HT1080 (cell line): ENCODE measurements at regions not wholly inside any gene's neighbourhood (a gene's known extent, or its start where the extent isn't known, plus 50 kb on each side); places are given as distances from the start of the nearest gene placed in this dataset.
"Not testable (repeated sequence)": the region's sequence is repeated elsewhere in the genome, so short reads cannot be mapped to it uniquely, and the experiment has no call there.

ENCODE experiments used
- DNase-seq: peaks from one replicate; pipeline ENCODE4 v3.0.0-alpha.2; 2015; ENCODE audit warnings: low read depth

DNA sequence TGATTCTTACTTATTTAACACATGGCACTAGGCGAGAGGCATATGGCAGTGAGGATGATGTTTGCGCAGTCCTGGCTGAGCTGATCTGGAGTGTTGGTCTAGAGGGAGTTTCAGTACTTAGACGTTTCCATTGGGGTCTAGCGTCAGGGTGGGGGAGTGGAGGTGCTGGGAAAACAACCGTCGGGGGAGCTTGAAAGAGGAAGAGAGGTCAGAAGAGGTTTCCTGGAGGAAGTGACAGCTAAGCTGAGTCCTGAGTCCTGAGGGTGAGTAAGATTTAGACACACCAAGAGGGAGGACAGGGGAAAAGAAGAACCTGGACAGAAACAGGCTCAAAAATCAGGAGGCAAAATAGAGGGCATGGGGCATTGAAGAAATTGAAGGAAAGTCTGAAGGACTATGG, 81.4 kb downstream of the ALOX5AP start:
- peak; percentile 71 for DNase-seq

- DNase-seq: peak; percentile 80
These were observed 83.1 kb downstream of the ALOX5AP start for GRCh38 chr13:30818323-30818960.

- no peak for DNase-seq
These were observed 84.0 kb downstream of the ALOX5AP start for GRCh38 chr13:30819136-30819888.

DNA sequence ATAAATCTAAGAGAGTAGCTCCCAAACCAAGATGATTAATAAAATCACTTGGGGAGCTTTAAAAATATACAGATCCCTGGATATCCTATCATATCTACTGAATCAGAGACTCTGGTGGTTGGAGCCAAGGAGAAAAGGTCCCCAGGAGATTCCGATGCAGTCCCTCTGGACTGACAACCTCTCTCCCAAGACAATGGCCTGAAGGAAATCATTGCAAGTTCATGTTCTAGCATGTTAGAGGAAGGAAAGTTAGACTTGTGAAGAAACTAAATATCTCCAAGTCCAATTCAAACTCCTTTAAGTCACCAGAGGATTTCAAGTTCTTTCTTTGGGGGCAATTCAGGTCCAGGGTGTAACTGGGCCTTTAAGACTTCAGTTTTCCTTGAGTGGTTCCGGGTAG, 84.7 kb upstream of the MEDAG start:
- no peak for DNase-seq

GRCh38 chr13:30824651-30825050, 81.4 kb upstream of the MEDAG start:
- no peak for DNase-seq

DNA sequence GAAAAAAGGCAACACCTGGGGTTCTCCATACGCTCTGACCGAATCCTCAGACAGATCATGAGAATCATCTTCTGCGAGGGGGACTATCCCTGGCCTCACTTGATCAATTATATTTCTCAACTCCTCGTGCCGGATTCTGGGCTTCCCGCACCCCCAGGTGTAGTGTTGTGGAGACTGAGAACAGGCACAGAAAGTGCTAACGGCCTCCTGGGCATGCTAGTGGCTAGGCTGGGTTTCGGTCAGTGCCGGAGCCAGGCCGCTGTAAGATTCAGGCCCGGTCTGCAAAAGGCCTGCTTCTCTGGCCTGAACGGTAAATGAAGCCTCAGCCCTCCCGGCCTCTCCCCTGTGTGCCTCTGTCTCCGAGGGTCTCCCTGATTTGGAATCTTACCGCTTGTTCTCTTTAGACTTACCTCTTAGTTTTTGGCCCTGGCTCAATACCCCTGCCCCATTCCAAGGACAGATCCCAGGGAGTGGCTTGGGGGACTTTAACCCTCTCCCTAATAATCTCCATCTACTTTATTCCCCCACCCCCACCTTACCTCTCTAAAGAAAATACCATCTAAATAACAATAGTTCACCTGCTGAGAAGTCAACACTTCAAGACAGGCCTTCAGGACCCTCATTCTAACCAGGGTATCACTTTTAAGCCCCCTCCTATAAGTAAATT, 79.0 kb upstream of the MEDAG start:
- DNase-seq: no peak

DNA sequence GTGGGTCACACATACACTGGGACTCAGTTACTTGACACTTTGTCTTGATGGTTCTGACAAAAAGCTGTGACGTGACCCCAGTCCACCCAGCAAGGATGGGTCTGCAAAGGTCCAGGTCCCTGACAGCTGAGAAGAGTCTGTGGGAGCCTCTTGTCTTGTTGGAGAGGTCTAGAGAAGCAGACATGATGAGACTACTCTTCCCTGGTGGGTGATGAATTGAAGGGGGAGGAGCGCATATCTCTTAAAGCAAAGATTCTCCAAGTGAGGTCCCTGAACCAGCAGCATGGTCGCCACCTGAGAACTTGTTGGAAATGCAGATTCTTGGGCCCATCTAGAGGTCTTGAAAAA, 78.5 kb upstream of the MEDAG start:
- no peak for DNase-seq

DNA sequence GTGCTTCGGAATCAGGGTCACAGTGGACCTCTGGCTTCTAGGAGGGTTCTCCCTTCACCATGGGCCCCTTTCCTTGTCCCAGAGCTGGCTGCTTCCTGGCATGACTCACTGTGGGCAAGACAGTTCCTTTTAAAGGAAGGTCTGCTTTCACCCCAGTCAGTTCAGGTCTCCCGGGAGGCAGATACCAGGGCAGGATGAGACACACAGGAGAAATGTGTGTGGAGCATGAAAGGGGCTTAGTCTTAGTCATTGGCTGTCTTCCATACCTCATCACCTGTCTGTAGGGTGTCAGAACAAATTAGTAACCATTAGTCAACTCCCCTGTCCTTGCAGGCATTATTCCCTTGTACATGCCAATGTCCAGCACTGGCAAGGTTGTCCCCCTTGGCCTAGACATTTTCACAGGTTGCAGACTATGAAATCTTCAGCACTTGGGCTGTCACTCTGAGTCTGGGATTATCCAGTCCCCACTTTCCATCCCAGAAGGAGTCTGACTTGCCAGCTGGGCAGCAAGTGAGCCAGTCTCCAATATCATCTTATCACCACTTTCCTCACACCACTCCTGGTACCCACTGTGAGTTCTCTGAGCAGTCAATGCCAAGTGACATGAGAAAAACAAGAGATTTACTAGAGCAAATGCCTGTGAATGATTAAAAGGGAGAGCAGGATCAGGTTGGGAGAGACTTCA, 76.8 kb upstream of the MEDAG start:
- DNase-seq: peak; percentile 98

DNA sequence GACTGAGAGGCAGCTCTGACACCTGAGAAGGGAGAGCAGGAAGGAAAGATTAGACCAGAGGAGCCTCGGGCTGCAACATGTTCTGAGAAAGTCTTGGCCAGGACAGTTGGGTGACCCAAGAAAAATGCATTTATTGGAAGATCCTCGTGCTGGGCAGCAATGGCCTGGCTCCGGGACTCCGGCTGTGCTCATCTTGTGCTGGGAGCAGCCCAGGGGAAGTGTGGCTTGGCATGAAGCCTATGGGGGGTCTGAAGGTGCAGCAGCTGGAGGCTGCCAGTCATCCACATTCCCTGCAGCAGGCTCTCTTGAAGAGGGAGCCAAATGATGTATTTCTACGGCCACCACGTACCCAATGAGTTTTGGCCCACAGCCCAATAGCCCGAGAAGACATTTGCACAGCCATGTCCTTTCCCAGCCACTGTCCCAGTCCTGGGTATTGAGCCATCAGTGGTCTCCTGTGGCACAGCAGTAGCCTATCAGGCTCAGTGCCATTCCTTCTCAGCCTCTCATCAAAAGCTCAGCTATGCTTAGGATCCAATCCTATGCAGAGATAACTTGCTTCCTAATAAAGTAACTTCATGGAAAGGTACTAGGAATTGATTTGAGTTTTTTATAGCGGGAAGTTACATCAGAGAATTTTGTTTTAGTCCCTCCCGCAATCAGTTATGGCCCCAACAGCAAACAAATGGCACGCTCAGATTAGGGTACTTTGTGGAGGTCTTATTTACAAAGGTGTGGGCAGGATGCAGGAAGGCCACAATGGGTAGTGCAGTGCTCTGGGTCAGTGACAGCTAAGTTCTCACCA, 76.0 kb upstream of the MEDAG start:
- peak; percentile 86 for DNase-seq

GRCh38 chr13:30830638-30830965, 75.5 kb upstream of the MEDAG start:
- peak; percentile 74 for DNase-seq

DNA sequence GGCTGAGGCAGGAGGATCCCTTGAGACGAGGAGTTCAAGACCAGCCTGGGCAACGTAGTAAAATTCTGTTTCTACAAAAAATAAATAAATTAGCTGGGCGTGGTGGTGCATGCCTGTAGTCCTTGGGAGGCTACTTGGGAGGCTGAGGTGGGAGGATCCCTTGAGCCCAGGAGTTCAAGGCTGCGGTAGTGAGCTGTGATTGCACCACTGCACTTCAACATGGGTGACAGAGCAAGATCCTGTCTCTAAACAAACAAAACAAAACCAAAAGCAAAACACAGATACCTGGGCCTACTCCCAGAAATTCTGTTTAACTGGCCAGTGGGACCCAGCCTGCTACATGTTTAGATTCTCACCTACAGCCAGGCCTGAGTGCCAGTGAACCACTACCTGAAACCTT, 74.6 kb upstream of the MEDAG start:
- no peak for DNase-seq

GRCh38 chr13:30832377-30832776, 73.7 kb upstream of the MEDAG start:
- no peak for DNase-seq

DNA sequence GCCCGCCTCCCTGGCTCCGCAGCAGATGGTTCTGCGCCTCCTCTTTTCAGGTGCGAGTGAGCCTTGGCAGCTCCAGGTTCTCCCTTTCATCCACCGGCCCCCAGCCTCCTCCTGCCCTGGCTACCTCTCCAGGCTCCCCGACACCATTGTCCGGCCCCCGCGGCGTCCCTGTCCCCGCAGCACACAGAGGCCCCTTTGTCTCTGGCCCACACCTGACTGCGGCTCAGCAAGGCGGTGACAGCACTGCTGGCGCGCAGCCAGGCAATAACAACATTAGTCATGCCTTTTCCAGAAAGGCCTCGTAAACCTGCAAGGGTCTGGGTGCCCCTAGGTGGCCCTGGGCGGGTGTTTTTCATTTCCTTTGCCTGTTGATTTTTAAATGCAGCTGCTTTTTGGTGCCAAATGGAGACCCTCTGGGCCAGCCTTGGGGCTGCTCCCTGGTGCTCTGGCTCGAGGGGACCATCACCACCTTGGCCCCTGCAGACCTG, 73.2 kb upstream of the MEDAG start:
- peak; percentile 94 for DNase-seq

DNA sequence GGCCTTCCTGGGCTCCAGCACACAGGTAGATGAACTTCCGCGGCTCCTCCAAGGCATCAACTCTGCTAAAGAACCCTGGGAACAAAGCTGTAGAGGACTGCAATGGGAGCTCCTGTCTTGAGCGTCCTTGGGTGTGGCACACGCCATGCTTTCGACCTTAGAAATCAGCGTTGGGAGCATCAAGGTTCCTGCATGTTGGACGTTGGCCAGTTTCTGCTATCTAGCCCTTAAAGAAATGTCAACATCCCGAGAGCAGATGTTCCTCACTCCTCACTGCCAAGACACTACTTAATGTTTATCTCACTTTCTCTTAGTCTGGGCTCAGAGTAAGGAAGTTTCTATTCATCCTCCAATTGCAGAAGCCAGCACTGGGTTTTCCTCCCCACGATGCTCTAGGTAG, 70.6 kb upstream of the MEDAG start:
- DNase-seq: no peak

DNA sequence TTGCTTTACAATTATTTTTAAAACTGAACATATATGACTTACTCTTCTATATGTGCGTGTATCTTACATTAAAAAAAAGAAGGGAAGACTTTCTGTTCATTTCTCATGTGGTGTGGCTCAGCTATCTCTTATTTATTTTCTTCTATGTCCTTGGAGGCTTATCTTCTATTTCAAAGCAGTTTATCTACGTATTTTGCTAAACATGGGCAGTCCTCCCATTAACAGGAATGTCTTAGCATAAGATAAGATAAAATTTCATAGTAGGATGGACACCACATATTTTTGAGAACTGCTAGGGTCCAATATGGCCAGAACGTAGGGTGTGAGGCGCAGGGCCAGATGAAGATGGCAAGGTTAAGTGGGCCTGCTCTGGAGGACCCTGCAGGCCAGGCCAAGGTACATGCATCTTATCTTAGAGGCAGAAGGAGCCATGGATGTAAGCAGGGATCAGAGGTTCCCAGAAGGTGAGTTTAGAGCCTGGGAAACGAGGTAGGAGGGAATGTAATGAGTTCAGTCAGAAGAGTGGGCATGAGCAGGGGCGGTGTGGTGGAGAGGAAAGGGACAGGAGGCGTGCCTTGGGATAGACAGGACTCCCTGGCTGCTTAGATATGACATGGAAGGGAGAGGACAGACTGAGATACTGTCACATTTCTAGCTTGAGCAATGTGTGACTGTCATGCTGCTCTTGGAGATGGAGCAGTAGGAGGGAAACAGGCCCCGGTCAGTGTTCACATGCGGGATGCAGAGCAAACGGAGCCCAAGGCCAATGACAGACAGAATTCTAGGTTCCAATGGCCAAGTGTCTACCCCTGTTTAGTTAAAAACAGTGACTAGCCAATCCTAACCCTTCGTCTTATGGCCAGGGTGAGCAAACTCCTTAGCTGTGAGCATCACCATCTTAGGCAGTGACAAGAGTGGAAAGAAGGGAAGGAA, 68.6 kb upstream of the MEDAG start:
- no peak for DNase-seq

GRCh38 chr13:30839636-30840035, 66.4 kb upstream of the MEDAG start:
- DNase-seq: not testable (repeated sequence)

DNA sequence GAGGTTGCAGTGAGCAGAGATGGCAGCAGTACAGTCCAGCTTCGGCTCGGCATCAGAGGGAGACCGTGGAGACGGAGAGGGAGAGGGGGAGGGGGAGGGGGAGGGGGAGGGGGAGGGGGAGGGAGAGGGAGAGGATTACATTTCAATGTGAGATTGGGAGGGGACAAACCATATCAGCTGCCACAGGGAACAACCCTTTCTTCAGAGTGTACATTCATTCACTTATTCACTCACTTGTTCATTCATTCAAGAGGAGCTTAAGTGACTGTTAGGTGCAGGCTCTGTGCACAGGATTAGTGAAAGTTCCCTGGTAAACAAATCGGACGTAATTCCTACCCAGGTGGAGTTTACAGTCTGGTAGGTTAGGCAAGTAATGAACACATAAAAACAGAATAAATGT, 65.6 kb upstream of the MEDAG start:
- no peak for DNase-seq

- DNase-seq: no peak
These were observed 64.9 kb upstream of the MEDAG start for GRCh38 chr13:30841154-30841553.

DNA sequence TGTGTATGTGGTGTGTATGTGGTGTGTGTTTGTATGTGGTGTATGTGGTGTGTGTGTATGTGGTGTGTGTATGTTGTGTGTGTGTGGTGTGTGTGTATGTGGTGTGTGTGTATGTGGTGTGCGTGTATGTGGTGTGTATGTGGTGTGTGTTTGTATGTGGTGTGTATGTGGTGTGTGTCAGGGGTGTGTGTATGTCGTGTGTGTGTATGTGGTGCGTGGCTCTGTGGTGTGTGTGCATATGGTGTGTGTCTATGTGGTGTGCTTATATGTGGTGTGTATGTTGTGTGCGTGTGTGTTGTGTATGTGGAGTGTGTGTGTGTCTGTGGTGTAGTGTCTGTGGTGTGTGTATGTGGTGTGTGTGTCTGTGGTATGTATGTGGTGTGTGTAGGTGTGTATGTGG, 62.5 kb upstream of the MEDAG start:
- no peak for DNase-seq
